GM12878 (cell line): ENCODE measurements at regions not wholly inside any gene's neighbourhood (a gene's known extent, or its start where the extent isn't known, plus 50 kb on each side); places are given as distances from the start of the nearest gene placed in this dataset.

Experiments used
- BRCA1 ChIP-seq: IDR thresholded peaks from 2 replicates; pipeline ENCODE4 v1.6.1; 2011; ENCODE audit warnings: low read depth, low read length, improper control_type of control experiment
- CTCF ChIP-seq, 3 experiments: IDR thresholded peaks in 2 of 3; conservative IDR thresholded peaks in 1 of 3; 2 replicates each; pipeline ENCODE4 v1.5.1; 2011; ENCODE audit warnings: low read depth in 3 of 3, low read length in 3 of 3, mild to moderate bottlenecking in 3 of 3, control low read depth in 2 of 3, moderate library complexity in 2 of 3, inconsistent platforms in 1 of 3, mixed read lengths in 1 of 3; ENCODE audit not compliant: control insufficient read depth in 2 of 3, insufficient read depth in 1 of 3; ENCODE audit errors: extremely low read depth in 1 of 3
- EGR1 ChIP-seq, 2 experiments: IDR thresholded peaks; 1 replicate in 1 of 2; 2 replicates in 1 of 2; pipeline ENCODE4 v1.6.1; 2011 to 2012; ENCODE audit warnings: low read depth in 2 of 2, low read length in 2 of 2, borderline replicate concordance in 1 of 2, mild to moderate bottlenecking in 1 of 2, moderate library complexity in 1 of 2
- FOS ChIP-seq: IDR thresholded peaks from 3 replicates; pipeline ENCODE4 v1.6.1; 2011; ENCODE audit warnings: borderline replicate concordance; ENCODE audit not compliant: insufficient read length; ENCODE audit errors: extremely low read depth
- JUNB ChIP-seq: IDR thresholded peaks from 2 replicates; pipeline ENCODE4 v1.6.1; 2016; ENCODE audit warnings: antibody characterized with exemption, mild to moderate bottlenecking
- POLR2AphosphoS5 ChIP-seq: IDR thresholded peaks from 2 replicates; pipeline ENCODE4 v1.6.1; 2011; ENCODE audit warnings: mild to moderate bottlenecking, low read length, inconsistent platforms
- REST ChIP-seq: IDR thresholded peaks from 2 replicates; pipeline ENCODE4 v1.6.1; 2012; ENCODE audit warnings: mild to moderate bottlenecking, low read depth, low read length
- SMC3 ChIP-seq: IDR thresholded peaks from 2 replicates; pipeline ENCODE4 v1.6.1; 2011; ENCODE audit warnings: low read length, improper control_type of control experiment, borderline replicate concordance
- SREBF2 ChIP-seq: IDR thresholded peaks from 2 replicates; pipeline ENCODE4 v1.6.1; 2012; ENCODE audit warnings: mild to moderate bottlenecking, low read length
- ZNF592 ChIP-seq: fragments of 450-650 bp; IDR thresholded peaks from 2 replicates; pipeline ENCODE4 v1.6.1; 2017; ENCODE audit warnings: mild to moderate bottlenecking, moderate library complexity
- TF ChIP-seq, protein P1 (sequence below): IDR thresholded peaks from 2 replicates; pipeline ENCODE4 v1.6.1; 2011; ENCODE audit warnings: low read depth, low read length, improper control_type of control experiment, borderline replicate concordance

DNA sequence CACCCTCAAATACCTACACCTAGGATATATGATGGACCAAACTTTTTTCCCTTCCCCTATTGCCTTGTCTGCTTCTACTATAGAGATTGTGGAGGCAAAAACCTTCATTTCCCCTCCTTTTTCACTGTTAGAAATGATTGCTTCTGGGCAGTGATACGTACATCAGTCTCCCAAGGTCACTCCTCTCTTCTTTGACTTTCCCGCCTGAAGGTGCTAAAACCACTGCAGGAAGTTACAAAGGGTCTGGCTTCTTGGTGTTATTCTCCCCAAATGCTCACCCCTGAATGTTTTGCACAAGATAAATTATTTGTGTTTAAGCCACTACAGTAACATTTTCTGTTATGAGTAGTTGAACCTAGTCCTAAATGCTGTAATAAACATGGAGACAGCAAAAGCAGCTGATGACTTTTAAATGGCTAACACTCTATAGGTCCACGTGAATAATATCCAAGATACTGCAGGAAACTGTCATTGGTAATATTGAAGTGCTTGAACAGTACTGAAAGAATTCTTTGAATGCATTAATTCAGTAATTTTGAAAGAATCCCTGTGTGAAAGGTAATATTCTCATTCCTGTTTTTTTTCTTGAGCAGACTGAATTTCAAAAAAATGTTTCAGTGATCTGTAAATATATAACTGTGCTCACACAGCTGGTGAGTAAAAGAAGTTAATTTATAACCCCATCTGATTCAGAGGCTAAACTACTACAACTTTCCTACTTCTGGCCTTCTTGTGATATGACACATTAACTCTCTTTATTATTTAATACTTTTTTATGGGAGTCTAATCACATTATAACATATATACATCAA, 865.1 kb downstream of the EFNB2 start:
- no peak for TF ChIP-seq SREBF2
- no peak for TF ChIP-seq CTCF (IDR thresholded peaks at IDR 0.05 in 2 of 3, conservative IDR thresholded peaks at IDR 0.05 in 1 of 3; ENCODE audit: control insufficient read depth in 2 of 3, extremely low read depth in 1 of 3, insufficient read depth in 1 of 3, low read depth in 3 of 3, low read length in 3 of 3)
- no peak for TF ChIP-seq EGR1 (IDR thresholded peaks at IDR 0.05; ENCODE audit: borderline replicate concordance in 1 of 2, low read depth in 2 of 2, low read length in 2 of 2)
- no peak for TF ChIP-seq BRCA1
- TF ChIP-seq, protein P1, sequence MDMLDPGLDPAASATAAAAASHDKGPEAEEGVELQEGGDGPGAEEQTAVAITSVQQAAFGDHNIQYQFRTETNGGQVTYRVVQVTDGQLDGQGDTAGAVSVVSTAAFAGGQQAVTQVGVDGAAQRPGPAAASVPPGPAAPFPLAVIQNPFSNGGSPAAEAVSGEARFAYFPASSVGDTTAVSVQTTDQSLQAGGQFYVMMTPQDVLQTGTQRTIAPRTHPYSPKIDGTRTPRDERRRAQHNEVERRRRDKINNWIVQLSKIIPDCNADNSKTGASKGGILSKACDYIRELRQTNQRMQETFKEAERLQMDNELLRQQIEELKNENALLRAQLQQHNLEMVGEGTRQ: no peak
- TF ChIP-seq FOS: no peak
- TF ChIP-seq POLR2AphosphoS5: no peak
- no peak for TF ChIP-seq ZNF592
- TF ChIP-seq REST: no peak
- no peak for TF ChIP-seq SMC3
- TF ChIP-seq JUNB: no peak
